ENCODE measurements at regions not wholly inside any gene's neighbourhood (a gene's known extent, or its start where the extent isn't known, plus 50 kb on each side); places are given as distances from the start of the nearest gene placed in this dataset.
"Not testable (repeated sequence)": the region's sequence is repeated elsewhere in the genome, so short reads cannot be mapped to it uniquely, and the experiment has no call there.

DNA sequence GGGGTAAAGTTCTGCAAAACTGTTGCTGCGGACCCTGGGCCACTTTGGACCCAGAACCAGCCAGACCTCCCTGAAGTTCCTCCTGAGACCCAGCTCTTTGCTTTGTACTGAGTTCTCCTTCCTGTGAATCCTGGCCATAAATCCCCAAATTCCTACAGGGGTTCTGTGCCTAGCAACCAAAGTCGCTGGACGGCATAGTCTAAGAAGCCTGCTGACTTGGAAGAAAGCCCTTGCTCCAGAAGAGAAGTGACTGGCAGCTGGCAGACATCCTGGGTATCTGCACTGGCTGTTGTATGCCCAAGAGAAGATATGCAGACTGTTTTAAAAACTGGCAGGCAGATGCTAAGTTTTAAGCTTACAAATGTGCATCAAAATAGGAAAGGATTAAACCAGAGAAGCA is 99.9 kb upstream of the SLC24A4 start:
- DNase-seq (ENCODE audit: low spot score) = peak; percentile 39

DNA sequence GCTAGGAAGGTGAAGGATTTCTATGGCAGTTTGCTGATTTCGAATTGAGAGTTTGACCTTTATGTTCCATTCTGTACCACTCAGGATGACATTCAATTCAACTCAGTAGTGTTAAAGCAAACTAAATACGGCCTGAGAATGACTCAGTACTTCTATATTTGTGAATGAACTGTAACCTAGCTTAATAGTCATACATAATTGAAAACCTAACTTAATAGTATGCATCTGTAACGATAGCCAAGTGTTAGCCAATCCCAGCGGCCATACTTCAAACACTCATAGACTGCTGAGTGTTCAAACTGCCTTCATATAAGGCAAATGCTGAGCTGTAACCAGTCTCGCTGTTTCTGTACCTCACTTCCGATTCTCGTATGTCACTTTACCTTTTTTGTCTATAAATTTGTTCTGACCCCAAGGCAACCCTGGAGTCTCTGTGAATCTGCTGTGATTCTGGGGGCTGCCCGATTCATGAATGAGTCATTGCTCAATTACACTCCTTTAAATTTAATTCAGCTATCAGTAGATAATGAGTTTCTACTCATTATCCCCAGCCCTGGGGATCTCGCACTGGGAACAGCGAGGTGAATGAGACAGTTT is 98.5 kb upstream of the SLC24A4 start:
- DNase-seq (ENCODE audit: low spot score) = no peak

DNA sequence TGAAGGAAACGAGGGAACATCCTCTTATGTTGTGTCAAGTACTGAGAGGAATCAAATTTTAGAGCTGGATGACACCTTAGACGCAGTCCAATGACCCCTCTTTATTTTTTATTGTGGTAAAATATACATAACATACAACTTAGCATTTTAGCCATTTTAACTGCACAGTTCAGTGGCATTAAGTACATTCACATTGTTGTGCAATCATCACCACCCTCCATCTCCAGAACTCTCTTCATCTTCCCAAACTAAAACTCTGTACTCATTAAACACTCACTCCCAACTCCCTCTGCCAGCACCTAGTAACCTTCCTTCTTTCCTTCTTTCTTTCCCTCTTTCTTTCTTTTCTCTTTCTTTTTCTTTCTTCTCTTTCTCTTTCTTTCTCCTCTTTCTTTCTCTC is 97.2 kb upstream of the SLC24A4 start:
- no peak for DNase-seq (ENCODE audit: low spot score)

DNA sequence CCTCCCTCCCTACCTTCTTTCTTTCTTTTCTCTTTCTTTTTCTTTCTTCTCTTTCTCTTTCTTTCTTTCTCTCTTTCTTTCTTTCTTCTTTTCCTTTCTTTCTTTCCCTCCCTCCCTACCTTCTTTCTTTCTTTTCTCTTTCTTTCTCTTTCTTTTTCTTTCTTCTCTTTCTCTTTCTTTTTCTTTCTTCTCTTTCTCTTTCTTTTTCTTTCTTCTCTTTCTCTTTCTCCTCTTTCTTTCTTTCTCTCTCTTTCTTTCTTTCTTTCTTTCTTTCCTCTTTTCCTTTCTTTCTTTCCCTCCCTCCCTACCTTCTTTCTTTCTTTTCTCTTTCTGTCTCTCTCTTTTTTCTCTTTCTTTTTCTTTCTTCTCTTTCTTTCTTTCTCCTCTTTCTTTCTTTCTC is 96.8 kb upstream of the SLC24A4 start:
- not testable (repeated sequence) for DNase-seq (ENCODE audit: low spot score)

DNA sequence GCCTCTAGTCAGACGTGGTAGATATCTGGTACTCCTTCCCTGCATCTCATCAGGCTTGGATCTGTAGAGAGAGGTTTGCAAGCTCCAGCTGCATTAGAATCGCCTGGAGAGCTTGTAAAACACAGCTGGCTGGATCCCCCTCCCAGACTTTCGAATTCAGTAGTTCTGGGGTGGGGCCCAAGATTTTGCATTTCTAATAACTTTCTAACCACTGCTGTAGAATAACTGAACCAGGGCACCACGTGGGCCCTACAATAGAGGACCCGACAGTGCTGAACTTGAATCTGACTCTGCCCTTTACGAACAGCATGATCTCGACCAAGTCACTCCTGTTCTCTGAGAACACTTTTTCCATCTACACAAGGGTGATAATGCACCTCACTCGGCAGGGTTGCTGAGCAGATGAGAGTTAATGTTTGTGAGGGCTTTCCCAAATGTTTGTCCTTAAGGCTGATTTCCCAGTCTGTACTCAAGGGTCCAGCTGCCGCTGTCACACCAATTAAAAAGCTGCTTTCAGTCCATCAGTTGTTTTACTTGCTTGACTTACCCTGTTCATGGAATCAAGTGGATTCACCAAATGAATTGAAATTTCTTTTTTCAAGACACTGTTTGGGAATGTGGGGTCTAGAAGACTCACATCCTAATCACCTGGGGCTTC is 86.6 kb upstream of the SLC24A4 start:
- DNase-seq (ENCODE audit: low spot score) = no peak

DNA sequence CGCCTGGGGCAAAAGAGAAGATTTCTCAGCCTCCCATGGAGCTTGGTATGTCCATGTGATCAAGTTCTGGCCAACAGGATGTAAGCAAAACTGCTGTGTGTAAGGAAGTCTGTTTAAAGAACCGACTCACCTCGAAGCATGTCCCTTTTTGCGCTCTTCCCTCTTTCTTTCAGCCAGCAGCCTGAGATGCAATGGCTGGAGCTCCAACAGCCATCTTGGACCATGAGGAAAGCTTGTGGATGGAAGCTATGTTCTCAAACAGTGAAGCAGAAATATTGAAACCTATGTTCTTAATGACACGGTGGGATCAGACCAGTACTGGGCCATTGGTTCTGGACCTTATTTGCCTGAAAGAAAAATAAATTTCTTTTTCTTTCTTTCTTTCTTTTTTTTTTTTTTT is 82.3 kb upstream of the SLC24A4 start:
- DNase-seq (ENCODE audit: low spot score) = no peak

DNA sequence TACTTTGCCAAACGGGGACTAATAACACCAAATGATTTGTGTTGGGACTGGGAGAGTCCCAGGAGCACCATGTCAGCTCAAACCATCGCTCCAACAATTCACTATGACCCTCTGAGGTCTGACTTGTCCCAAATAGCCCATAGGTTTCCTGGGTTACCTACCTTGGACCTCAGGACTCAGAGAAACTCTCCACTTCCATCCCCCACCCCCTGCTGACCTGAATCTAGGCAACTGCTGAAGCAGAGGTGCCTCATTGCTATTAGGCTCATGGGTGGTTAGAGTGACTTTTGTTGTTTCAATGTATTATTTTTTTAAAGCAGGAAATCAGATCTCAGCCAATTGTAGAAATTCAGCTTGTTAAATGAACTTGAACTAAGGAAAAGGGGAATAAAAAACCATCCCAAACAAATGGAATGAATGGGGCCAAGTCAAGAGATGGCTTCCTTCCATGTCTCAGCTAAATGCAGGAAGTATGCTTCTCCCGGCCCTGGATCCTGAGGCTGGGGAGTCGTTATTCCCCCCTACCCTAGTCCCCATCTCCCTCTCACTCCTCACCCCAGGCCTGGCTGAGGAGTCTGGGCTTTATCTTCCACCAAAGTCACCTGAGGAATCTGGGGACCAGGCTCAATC is 80.9 kb upstream of the SLC24A4 start:
- DNase-seq (ENCODE audit: low spot score) = peak; percentile 53

DNA sequence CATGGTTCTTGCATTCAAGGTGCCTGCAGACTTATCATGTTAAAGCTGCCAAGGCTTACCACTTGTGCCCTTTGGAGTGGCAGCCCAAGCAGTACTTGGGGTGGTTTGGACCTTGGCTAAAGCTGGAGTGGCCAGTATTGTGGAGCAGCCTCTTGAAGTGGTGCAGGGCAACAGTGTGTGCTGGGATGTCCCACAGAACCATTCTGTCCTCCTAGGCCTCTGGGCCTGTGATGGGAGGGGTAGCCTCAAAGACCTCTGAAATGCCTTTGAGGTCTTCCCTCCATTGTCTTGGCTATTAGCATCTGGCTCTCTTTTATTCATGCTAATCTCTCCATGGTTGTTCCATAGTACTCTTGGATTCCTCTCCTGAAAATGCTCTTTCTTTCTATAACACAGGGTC is 78.2 kb upstream of the SLC24A4 start:
- DNase-seq (ENCODE audit: low spot score) = no peak

DNA sequence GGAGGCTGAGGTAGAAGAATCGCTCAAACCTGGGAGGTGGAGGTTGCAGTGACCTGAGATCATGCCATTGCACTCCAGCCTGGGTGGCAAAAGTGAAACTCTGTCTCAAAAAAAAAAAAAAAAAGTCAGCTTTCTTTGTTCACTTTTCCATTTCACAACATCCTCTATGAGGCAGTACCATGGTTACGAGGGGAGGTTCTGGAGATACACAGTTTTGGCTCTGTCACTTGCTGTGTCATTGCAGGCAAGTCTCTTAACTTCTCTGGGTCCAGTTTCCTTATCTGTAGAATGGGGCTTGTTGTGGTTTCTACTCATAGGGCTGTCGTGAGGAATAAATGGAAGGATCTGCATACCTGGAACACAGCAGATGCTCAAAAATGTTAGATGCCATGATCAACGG is 75.6 kb upstream of the SLC24A4 start:
- DNase-seq (ENCODE audit: low spot score) = no peak

DNA sequence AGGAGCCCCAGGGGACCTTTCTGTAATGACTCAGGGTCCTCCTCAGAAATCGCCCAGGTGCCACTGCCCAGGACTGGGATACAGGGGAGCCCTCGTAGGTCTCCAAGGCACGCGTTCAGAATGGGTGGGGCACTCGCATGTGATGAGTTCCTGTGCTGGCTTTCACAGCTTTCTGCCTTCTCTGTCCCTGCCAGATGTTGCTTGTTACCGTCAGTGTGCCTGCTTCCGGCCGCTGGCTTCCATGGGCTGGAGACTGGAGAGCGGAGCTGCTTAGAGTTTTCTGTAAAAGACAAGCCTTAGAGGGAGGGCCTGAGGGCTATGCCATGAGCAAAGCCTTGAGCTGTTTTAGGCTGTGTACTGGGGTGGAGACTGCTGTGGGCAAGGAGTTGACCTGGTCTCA is 75.0 kb upstream of the SLC24A4 start:
- no peak for DNase-seq (ENCODE audit: low spot score)

DNA sequence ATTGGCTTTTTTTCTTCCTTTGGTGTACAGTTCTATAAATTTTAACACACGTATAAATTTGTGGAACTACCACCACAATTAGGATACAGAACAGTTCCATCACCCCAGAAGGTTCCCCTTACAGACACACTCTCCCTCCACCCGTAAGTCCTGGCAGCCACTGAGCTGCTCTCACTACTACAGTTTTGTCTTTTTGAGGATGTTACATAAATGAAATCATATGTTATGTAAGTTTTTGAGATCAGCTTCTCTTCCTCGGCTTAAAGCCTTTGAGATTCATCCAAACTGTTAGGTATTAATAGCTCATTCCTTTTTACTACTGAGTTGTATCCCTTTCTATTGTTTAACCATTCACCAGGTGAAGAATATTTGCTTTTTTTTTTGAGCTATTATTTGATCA is 74.3 kb upstream of the SLC24A4 start:
- DNase-seq (ENCODE audit: low spot score) = no peak

DNA sequence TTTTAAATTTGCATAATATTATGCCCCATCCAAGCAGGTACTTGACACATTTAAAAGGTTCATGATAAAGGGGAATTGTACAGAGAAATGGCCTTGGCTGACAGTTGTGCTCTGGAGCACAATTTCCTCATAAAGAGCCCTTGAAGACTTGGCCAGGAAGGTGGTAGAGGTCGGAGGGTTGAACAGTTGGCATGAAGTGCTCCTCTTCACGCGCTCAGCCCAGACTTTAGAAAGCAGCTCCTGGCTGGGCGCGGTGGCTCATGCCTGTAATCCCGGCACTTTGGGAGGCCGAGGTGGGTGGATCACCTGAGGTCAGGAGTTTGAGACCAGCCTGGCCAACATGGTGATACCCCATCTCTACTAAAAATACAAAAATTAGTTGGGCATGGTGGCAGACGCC is 72.6 kb upstream of the SLC24A4 start:
- DNase-seq (ENCODE audit: low spot score) = not testable (repeated sequence)

DNA sequence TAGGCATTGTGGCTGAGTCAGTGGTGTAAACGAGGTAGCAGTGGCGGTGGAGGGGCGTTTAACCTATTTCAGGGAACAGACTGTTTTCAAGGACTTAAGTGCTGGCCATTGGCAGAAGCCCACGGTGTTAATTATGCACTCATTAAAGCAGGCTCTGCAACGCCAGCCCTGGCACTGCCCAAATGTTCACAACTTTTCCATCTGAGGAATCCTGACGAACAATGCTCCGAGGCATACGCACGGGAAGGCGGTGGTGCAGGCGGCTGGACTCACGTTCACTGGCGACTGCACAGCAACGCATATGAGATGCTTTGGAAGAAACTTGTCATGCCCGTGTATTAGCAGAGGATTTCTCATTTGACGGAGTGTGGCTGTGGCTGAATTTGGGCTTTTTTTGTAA is 70.6 kb upstream of the SLC24A4 start:
- DNase-seq (ENCODE audit: low spot score) = peak; percentile 37

DNA sequence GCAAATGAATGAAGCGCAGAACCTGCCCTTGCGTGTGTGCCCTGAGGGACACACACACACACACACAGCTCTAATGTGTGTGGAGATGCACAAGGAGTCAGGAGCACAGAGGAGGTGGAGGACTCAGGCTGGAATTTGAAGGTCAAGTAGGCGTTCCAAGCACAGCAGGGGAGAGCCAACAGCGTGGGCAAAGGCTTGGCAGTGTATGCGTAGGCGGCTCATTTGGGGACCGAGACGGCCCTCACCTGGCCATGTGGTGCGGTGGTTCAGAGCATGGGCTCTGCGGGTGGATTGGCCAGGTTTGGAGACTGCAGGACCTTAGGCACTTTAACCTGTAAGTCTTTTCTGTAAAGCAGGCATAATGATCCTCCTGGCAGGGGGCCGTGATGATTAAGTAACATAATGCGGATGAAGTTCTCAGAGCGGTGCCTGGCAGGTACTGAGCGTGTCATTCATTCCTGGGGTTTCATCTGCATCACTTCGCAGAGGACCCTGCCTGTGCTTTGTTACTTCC is 69.5 kb upstream of the SLC24A4 start:
- DNase-seq (ENCODE audit: low spot score) = no peak

DNA sequence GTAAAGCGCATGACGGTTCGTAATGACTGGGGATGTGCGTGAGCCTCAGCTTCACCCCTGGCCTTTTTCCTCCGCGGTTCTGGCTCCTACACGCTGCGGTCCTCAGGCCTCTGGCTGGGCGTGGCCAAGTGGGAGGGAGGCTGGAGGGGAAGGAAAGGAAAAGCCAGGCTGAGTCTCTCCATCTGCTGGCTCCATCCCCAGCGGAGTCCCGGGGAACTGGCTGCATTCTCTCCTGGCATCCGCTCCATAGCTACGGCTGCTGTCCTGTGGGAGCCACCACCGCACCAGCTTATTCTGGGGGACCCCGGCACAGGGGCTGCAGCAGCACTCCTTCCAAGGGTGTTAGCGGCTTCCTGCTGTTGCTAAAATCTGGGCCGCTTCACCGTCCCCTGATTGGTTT is 68.2 kb upstream of the SLC24A4 start:
- DNase-seq (ENCODE audit: low spot score) = peak; percentile 45

DNA sequence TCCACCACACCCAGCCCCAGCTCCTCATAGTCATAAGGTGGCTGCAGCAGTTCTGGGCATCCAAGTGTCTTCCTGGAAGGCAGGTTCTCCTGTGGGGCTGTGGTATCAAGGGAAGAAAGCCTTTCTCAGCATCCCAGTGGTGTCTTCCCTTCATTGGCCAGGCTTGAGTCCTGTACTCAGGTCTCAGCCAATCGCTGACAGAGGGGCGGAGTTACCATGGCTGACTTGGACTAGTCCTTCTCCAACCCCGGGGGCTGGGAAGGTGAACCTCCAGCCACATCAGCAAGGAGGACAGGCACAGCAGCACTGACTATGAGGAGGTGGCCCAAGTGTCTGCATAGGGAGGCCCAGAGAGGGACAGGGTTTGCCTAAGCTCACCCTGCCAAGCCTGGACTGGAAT is 64.0 kb upstream of the SLC24A4 start:
- DNase-seq (ENCODE audit: low spot score) = no peak

DNA sequence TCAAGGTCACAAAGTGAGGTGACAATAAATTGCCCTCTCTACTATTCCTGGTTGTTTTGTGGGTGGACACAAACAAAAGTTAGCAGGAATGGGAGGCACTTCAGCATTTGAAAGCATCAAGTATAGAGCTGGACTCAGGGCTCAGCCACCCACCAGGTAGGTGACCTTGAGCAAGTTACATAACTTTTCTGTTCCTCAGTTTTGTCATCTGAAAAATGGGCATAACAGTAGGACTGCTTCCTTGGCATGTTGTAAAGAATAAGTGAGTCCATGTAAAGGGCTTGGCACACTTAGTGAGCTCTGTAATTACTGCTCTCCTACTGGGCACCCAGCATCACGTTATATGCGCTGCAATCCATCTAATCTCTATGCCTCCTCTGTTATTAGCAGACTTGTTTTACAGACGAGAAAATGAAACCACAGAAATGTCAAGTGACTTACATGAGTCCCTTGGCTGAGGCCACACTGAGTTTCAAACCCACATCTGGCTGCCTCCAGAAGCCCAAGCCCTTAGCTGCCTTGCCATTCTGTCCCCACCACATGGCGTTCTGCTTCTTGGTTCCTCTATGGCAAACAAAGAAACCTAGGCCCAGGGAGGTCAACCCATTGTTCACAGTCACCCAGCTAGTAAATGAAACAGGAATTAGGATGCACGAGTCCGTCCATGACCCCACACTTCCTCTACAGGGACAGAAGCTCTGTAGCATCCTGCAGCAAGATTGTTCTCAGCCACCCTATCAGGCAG is 63.2 kb upstream of the SLC24A4 start:
- peak; percentile 52 for DNase-seq (ENCODE audit: low spot score)

DNA sequence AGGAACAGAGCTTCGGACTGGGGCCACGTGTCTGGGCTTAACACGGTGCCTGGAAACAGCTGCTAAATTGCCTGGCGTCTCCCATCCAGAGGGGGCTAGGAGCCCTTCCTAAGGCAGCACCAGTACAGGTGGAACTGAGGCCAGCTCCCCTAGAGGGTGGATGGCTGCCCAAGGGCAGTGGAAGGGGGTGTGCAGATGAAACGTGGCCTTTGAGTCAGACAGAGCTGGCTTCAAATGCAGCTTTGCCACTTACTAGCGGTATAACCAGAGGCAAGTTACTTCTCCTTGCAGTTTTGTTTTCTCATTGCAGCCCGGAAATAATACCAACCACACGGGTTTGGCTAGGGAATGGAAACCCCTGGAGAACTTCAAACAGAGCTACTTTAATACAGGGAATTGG is 59.3 kb upstream of the SLC24A4 start:
- peak; percentile 29 for DNase-seq (ENCODE audit: low spot score)

DNA sequence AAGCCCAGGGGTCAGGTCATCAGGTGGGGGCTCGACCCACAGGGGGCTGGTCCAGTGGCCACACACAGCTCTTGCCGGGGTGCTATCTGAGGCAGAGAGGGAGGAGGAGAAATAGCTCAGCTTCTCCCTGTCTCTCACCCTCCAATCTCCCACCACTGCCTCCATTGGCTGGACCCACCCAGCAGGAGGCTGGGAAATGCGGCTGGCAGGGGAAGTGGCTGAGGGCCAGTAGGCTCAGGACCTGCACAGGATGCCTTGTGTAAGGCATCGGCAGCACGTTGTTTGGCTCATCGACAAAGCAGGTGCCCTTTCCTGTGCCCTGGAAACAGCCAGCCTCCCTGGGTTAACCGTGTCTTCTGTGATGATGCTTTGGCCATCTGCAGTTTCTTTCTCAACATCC is 58.8 kb upstream of the SLC24A4 start:
- no peak for DNase-seq (ENCODE audit: low spot score)

DNA sequence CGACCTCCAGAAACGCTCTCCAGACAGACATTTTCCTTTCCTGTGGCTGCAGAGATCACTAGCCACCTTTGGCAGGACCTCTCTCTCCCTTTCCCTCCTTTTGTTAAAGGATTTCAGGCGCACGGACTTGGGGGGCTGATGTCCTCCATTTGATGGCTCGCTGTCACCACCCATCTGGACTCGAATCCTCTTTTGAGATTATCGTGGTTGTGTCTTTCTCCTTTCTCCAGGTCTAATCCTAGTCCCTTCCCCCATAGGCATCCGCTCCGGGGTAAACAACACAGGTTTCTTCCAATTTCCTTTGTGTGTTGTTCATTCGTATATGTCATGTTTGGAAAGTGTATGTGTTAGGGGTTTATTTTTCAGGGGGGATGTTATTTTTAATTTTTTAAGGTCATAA is 56.7 kb upstream of the SLC24A4 start:
- no peak for DNase-seq (ENCODE audit: low spot score)

Measured in pons (tissue), 1 donor.